ENCODE measurements at regions not wholly inside any gene's neighbourhood (a gene's known extent, or its start where the extent isn't known, plus 50 kb on each side); places are given as distances from the start of the nearest gene placed in this dataset.

GRCh38 chrX:20711366-20711765, 444.7 kb upstream of the RPS6KA3 start:
- WGBS (ENCODE audit: insufficient coverage, low coverage, missing lambda C conversion rate): 0% methylated on average over 2 of the region's 3 CpGs
- intact Hi-C loops (cut with micrococcal nuclease): no loop called here

GRCh38 chrX:20693078-20693477, 426.4 kb upstream of the RPS6KA3 start:
- POLR2A ChIA-PET: no interaction called here
- no peak for FAIRE-seq
- ATAC-seq: no peak
- TF ChIP-seq L3MBTL2 (IDR thresholded peaks at IDR 0.05): no peak
- no peak for TF ChIP-seq HDAC8 (tag; IDR thresholded peaks at IDR 0.05)
- TF ChIP-seq REST (IDR thresholded peaks at IDR 0.05; ENCODE audit: borderline replicate concordance): no peak
- TF ChIP-seq REST (CRISPR knock-in tag; IDR thresholded peaks at IDR 0.05; ENCODE audit: low read depth): no peak

More at GRCh38 chrX:20711366-20711765, 444.7 kb upstream of the RPS6KA3 start:
- FAIRE-seq: no peak
- H3K9ac ChIP-seq (ENCODE audit: insufficient read depth in 1 of 2, low read depth in 2 of 2, low read length in 2 of 2): no peak overlapping the region
- H4K20me1 ChIP-seq (replicated peaks; ENCODE audit: control insufficient read depth, insufficient read depth, low read length): no peaks in the 10 kb centered on the region
- no TSS peak for BruUV-seq (replicated peaks)
- no peaks in the 10 kb centered on the region for H3K36me3 ChIP-seq (ENCODE audit: control insufficient read depth, insufficient read depth, low read length)
- no peak for DNase-seq (ENCODE audit: extremely low read depth in 1 of 4, low spot score in 3 of 4)
- CTCF ChIA-PET (ENCODE audit: low intra/inter-chr PET ratio): no interaction called here
- H3K4me2 ChIP-seq (ENCODE audit: insufficient read depth, low read length): no peak overlapping the region
- POLR2A ChIA-PET: no interaction called here
- no peak for ATAC-seq
- H3K4me1 ChIP-seq (replicated peaks in 1 of 2; ENCODE audit: control insufficient read depth in 2 of 2, insufficient read depth in 2 of 2, low read length in 2 of 2): no peaks in the 10 kb centered on the region
- H3K4me3 ChIP-seq: no peak overlapping the region
- no peaks in the 10 kb centered on the region for H3K9me1 ChIP-seq (ENCODE audit: control insufficient read depth, insufficient read depth, low read length)
- no peaks in the 10 kb centered on the region for H3K27me3 ChIP-seq (ENCODE audit: control insufficient read depth in 2 of 2, insufficient read depth in 2 of 2, low read length in 2 of 2)
- no peaks in the 10 kb centered on the region for H3K9me3 ChIP-seq (replicated peaks; ENCODE audit: control insufficient read depth, insufficient read depth, low read depth, low read length)
- H3K79me2 ChIP-seq (ENCODE audit: control insufficient read depth, insufficient read depth, low read length): no peaks in the 10 kb centered on the region
- in situ Hi-C loops (cut with MboI): no loop called here
- TF ChIP-seq TEAD1 (CRISPR knock-in tag; IDR thresholded peaks at IDR 0.05) (no peak), BRD9 (IDR thresholded peaks at IDR 0.05; ENCODE audit: low read depth, partially characterized antibody) (no peak), KHSRP (IDR thresholded peaks at IDR 0.05) (no peak), BDP1 (IDR thresholded peaks at IDR 0.05; ENCODE audit: insufficient read depth, insufficient read length) (no peak), TEAD4 (IDR thresholded peaks at IDR 0.05; ENCODE audit: low read length) (no peak), TEAD4 (CRISPR knock-in tag; IDR thresholded peaks at IDR 0.05; ENCODE audit: borderline replicate concordance) (no peak), ETV6 (IDR thresholded peaks at IDR 0.05; ENCODE audit: borderline replicate concordance in 1 of 2, low read depth in 2 of 2, low read length in 1 of 2) (no peak), ETV6 (CRISPR knock-in tag; IDR thresholded peaks at IDR 0.05; ENCODE audit: borderline replicate concordance) (no peak)
- H2AFZ ChIP-seq (ENCODE audit: low read depth, low read length): no peak overlapping the region
- no peak overlapping the region for H3K27ac ChIP-seq (ENCODE audit: extremely low read depth, low read depth, low read length)

More at GRCh38 chrX:20693078-20693477, 426.4 kb upstream of the RPS6KA3 start:
- Histone ChIP-seq H3K4me1 (replicated peaks in 1 of 2; ENCODE audit: control insufficient read depth in 2 of 2, insufficient read depth in 2 of 2, low read length in 2 of 2) (no peaks in the 10 kb centered on the region), H4K20me1 (replicated peaks; ENCODE audit: control insufficient read depth, insufficient read depth, low read length) (no peaks in the 10 kb centered on the region), H3K79me2 (ENCODE audit: control insufficient read depth, insufficient read depth, low read length) (no peaks in the 10 kb centered on the region), H3K27me3 (ENCODE audit: control insufficient read depth in 2 of 2, insufficient read depth in 2 of 2, low read length in 2 of 2) (no peaks in the 10 kb centered on the region), H3K9ac (ENCODE audit: insufficient read depth in 1 of 2, low read depth in 2 of 2, low read length in 2 of 2) (no peak overlapping the region), H2AFZ (ENCODE audit: low read depth, low read length) (no peak overlapping the region), H3K9me1 (ENCODE audit: control insufficient read depth, insufficient read depth, low read length) (no peaks in the 10 kb centered on the region), H3K9me3 (replicated peaks; ENCODE audit: control insufficient read depth, insufficient read depth, low read depth, low read length) (no peaks in the 10 kb centered on the region), H3K4me3 (no peak overlapping the region), H3K27ac (ENCODE audit: extremely low read depth, low read depth, low read length) (no peak overlapping the region), H3K36me3 (ENCODE audit: control insufficient read depth, insufficient read depth, low read length) (no peaks in the 10 kb centered on the region), H3K4me2 (ENCODE audit: insufficient read depth, low read length) (no peak overlapping the region)
- DNase-seq (ENCODE audit: extremely low read depth in 1 of 4, low spot score in 3 of 4): no peak
- in situ Hi-C loops (cut with MboI): no loop called here
- 0% methylated on average over 1 of the region's 2 CpGs for WGBS (ENCODE audit: insufficient coverage, low coverage, missing lambda C conversion rate)
- BruUV-seq (replicated peaks): no TSS peak
- CTCF ChIA-PET (ENCODE audit: low intra/inter-chr PET ratio): no interaction called here
- intact Hi-C loops (cut with micrococcal nuclease): no loop called here

Measured in K562 (cell line).